GM10248 (cell line): ENCODE measurements at regions not wholly inside any gene's neighbourhood (a gene's known extent, or its start where the extent isn't known, plus 50 kb on each side); places are given as distances from the start of the nearest gene placed in this dataset.

ENCODE experiments used
- CTCF ChIA-PET: fragments of 300-600 bp; sonication (Branson Sonifier 250); formaldehyde crosslinking; extraction: SDS; loops from one replicate; lab custom pipeline; 2021; ENCODE audit warnings: antibody characterized with exemption; lab: Yijun Ruan, JAX
- POLR2A ChIA-PET: fragments of 350-650 bp; sonication (Branson Sonifier 250); formaldehyde crosslinking; extraction: SDS; loops from one replicate; lab custom pipeline; 2020; ENCODE audit warnings: antibody characterized with exemption; lab: Yijun Ruan, JAX
- DNase-seq: peaks from one replicate; pipeline ENCODE4 v3.0.0; 2012; ENCODE audit errors: extremely low spot score
- CTCF ChIP-seq: IDR thresholded peaks from 2 replicates; pipeline ENCODE4 v1.5.1; 2012; ENCODE audit warnings: mild to moderate bottlenecking, low read depth; ENCODE audit errors: extremely low read depth, missing control alignments, control extremely low read depth

- TF ChIP-seq CTCF = no peak
- no peak for DNase-seq
- ChIA-PET POLR2A (no interaction called here), CTCF (interaction anchor here (1.1 to 1.4 kb wide), 4 partner anchors 9 to 21 kb away, joined by 3 to 7 read pairs (median 4); no protein-coding TSS in a partner anchor)
Observed at GRCh38 chr12:76135456-76135855, 51.0 kb upstream of the NAP1L1 start.
